GM18498 (cell line): ENCODE measurements at regions not wholly inside any gene's neighbourhood (a gene's known extent, or its start where the extent isn't known, plus 50 kb on each side); places are given as distances from the start of the nearest gene placed in this dataset.

Source experiments
- ATAC-seq: cut with Tn5 transposase; IDR thresholded peaks from one replicate; pipeline ENCODE4 v1.9.1; 2021; ENCODE audit warnings: mild to moderate bottlenecking, moderate library complexity; ENCODE audit not compliant: unreplicated experiment

- ATAC-seq, result no peak
These were observed 1180.6 kb upstream of the GBE1 start for GRCh38 chr3:82942041-82942440.

- no peak for ATAC-seq
These were observed 1178.7 kb upstream of the GBE1 start for GRCh38 chr3:82940124-82940523.

GRCh38 chr3:82939491-82940097, 1178.1 kb upstream of the GBE1 start:
- ATAC-seq, result no peak

GRCh38 chr3:82938821-82939328, 1177.4 kb upstream of the GBE1 start:
- no peak for ATAC-seq

GRCh38 chr3:82927309-82928253, 1166.1 kb upstream of the GBE1 start:
- ATAC-seq, result no peak

- no peak for ATAC-seq
These were observed 1129.6 kb upstream of the GBE1 start for GRCh38 chr3:82891028-82891427.

- no peak for ATAC-seq
These were observed 1121.6 kb upstream of the GBE1 start for GRCh38 chr3:82883072-82883471.

GRCh38 chr3:82875401-82875800, 1114.0 kb upstream of the GBE1 start:
- ATAC-seq, result no peak

- no peak for ATAC-seq
These were observed 1078.4 kb upstream of the GBE1 start for GRCh38 chr3:82839871-82840270.

GRCh38 chr3:82834098-82834497, 1072.7 kb upstream of the GBE1 start:
- no peak for ATAC-seq

- ATAC-seq, result no peak
These were observed 1063.0 kb upstream of the GBE1 start for GRCh38 chr3:82824491-82824890.

- no peak for ATAC-seq
These were observed 1054.6 kb upstream of the GBE1 start for GRCh38 chr3:82816086-82816485.

GRCh38 chr3:82815417-82816058, 1054.1 kb upstream of the GBE1 start:
- ATAC-seq, result no peak

GRCh38 chr3:82814660-82815059, 1053.2 kb upstream of the GBE1 start:
- ATAC-seq, result no peak

- ATAC-seq, result no peak
These were observed 1046.3 kb upstream of the GBE1 start for GRCh38 chr3:82807781-82808180.

GRCh38 chr3:82802501-82802900, 1041.1 kb upstream of the GBE1 start:
- ATAC-seq, result no peak

- no peak for ATAC-seq
These were observed 1038.8 kb upstream of the GBE1 start for GRCh38 chr3:82800248-82800647.

GRCh38 chr3:82796765-82797164, 1035.3 kb upstream of the GBE1 start:
- ATAC-seq, result no peak

GRCh38 chr3:82791241-82791640, 1029.8 kb upstream of the GBE1 start:
- ATAC-seq, result no peak

- no peak for ATAC-seq
These were observed 1029.1 kb upstream of the GBE1 start for GRCh38 chr3:82790307-82791097.

- ATAC-seq, result no peak
These were observed 1021.7 kb upstream of the GBE1 start for GRCh38 chr3:82783194-82783593.
